Fibroblast of villous mesenchyme (primary cell): ENCODE measurements at regions not wholly inside any gene's neighbourhood (a gene's known extent, or its start where the extent isn't known, plus 50 kb on each side); places are given as distances from the start of the nearest gene placed in this dataset.

ENCODE experiments used
- DNase-seq: peaks from one replicate; pipeline ENCODE4 v3.0.0-alpha.2; 2010; ENCODE audit warnings: low read depth
- H3K4me3 ChIP-seq: 2 replicates; pipeline ENCODE4 v1.5.1; 2011; ENCODE audit warnings: low read depth, mild to moderate bottlenecking, low read length
- TF ChIP-seq, protein P1 (sequence below): IDR thresholded peaks from 2 replicates; pipeline ENCODE4 v1.5.1; 2012; ENCODE audit warnings: low read depth, mild to moderate bottlenecking, low read length; ENCODE audit not compliant: insufficient read depth

- TF ChIP-seq, protein P1, sequence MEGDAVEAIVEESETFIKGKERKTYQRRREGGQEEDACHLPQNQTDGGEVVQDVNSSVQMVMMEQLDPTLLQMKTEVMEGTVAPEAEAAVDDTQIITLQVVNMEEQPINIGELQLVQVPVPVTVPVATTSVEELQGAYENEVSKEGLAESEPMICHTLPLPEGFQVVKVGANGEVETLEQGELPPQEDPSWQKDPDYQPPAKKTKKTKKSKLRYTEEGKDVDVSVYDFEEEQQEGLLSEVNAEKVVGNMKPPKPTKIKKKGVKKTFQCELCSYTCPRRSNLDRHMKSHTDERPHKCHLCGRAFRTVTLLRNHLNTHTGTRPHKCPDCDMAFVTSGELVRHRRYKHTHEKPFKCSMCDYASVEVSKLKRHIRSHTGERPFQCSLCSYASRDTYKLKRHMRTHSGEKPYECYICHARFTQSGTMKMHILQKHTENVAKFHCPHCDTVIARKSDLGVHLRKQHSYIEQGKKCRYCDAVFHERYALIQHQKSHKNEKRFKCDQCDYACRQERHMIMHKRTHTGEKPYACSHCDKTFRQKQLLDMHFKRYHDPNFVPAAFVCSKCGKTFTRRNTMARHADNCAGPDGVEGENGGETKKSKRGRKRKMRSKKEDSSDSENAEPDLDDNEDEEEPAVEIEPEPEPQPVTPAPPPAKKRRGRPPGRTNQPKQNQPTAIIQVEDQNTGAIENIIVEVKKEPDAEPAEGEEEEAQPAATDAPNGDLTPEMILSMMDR, result no peak
- DNase-seq, result peak; percentile 38
- no peak overlapping the region for H3K4me3 ChIP-seq
Measured at GRCh38 chr6:25169553-25169952, 109.6 kb upstream of the CARMIL1 start.

- no peak overlapping the region for H3K4me3 ChIP-seq
- DNase-seq, result no peak
- TF ChIP-seq, protein P1, result no peak
Measured at GRCh38 chr6:25169961-25170360, 109.2 kb upstream of the CARMIL1 start.

DNA sequence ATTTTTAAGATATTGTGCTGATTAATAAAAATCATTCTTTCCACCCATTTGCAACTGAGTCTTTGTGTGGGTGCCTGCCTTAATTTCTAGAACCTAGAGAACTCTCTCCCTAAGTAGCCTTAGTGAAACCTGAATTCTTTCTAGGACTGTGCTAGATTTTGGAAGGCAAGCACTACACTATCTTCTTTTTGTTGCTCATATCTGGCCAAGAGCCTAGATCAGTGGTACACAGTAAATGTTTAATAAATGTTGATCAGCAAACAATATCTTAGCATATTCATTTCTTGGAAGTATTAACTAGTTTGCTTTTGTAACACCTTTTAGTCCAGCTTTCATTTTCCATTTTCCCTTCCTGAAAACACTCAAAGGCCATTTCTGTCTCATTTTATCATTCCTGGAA is 108.5 kb upstream of the CARMIL1 start:
- H3K4me3 ChIP-seq, result no peak overlapping the region
- TF ChIP-seq, protein P1, result no peak
- no peak for DNase-seq

DNA sequence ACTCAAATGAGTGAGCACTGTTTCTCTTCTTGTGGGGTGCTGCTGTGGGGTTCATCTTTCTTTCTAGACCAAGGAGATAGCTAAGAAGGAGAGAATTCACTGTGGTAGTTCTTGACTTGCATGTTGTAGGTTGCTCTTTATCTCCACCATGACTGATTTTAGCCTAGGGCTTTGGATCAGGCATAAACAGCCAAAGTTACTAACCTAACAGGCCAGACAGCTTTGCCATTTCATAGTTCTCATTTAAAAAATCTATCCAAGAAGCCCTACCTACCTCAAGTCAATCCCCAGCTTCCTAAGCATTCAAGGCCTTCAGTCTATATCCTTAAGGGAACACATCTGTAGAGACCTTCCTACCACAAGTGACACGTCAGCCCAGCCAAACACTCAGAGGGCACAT is 107.9 kb upstream of the CARMIL1 start:
- TF ChIP-seq, protein P1, result no peak
- no peak for DNase-seq
- no peak overlapping the region for H3K4me3 ChIP-seq

GRCh38 chr6:25172819-25173218 is 106.4 kb upstream of the CARMIL1 start:
- DNase-seq, result peak; percentile 93
- H3K4me3 ChIP-seq, result no peak overlapping the region
- TF ChIP-seq, protein P1, result no peak

DNA sequence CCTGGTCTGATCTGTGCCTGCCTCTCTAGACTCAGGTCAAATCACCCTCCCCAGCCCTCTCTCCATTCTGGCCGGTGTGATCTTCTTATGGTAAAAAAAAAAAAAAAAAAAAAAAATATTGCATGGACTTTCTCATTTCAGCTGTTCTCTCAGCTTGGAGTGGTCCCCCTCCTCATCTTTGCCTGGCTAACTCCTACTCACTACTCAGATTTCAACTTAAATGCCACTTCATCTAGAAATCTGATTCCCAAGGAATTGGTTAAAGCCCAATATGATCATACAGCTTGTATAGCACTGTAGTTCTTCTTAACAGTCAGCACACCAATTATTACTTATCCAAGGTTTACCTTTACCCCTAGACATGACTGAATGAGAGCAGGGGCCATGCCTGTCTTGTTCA is 105.9 kb upstream of the CARMIL1 start:
- no peak for DNase-seq

More for the DNA sequence above, 105.9 kb upstream of the CARMIL1 start:
- H3K4me3 ChIP-seq, result no peak overlapping the region
- TF ChIP-seq, protein P1, result no peak
